OCI-LY1 (cell line): ENCODE measurements at regions not wholly inside any gene's neighbourhood (a gene's known extent, or its start where the extent isn't known, plus 50 kb on each side); places are given as distances from the start of the nearest gene placed in this dataset.

Source experiments
- H2AFZ ChIP-seq: fragments of 200-600 bp; sonication (generic), shearing (Covaris generic); 2 replicates; pipeline ENCODE4 v1.6.0; 2014; ENCODE audit warnings: antibody characterized with exemption, mild to moderate bottlenecking, low read length
- H3F3A ChIP-seq: fragments of 200-600 bp; sonication (generic), shearing (Covaris generic); 2 replicates; pipeline ENCODE4 v1.6.0; 2014; ENCODE audit warnings: mild to moderate bottlenecking, antibody characterized with exemption, low read length, moderate library complexity; ENCODE audit not compliant: insufficient read depth
- H3K27ac ChIP-seq: fragments of 200-600 bp; sonication (generic); 2 replicates; pipeline ENCODE4 v1.5.1; 2014; ENCODE audit warnings: low read length, mixed run types, mild to moderate bottlenecking, low read depth; ENCODE audit not compliant: poor library complexity, severe bottlenecking
- H3K27me3 ChIP-seq: fragments of 200-600 bp; sonication (generic); 2 replicates; pipeline ENCODE4 v1.6.0; 2014; ENCODE audit warnings: antibody characterized with exemption, mild to moderate bottlenecking, low read length, moderate library complexity; ENCODE audit not compliant: insufficient read depth
- H3K36me3 ChIP-seq: fragments of 200-600 bp; sonication (generic); 2 replicates; pipeline ENCODE4 v1.6.1; 2014; ENCODE audit warnings: mild to moderate bottlenecking, antibody characterized with exemption, low read length, moderate library complexity, mixed read lengths; ENCODE audit not compliant: insufficient read depth
- H3K4me1 ChIP-seq: fragments of 200-600 bp; sonication (generic); 2 replicates; pipeline ENCODE4 v1.5.1; 2014; ENCODE audit warnings: mild to moderate bottlenecking, low read length, moderate library complexity; ENCODE audit not compliant: insufficient read depth, severe bottlenecking
- H3K4me2 ChIP-seq: fragments of 200-600 bp; sonication (generic), shearing (Covaris generic); 2 replicates; pipeline ENCODE4 v1.6.1; 2014; ENCODE audit warnings: low read length
- H3K4me3 ChIP-seq: fragments of 200-600 bp; sonication (generic); 2 replicates; pipeline ENCODE4 v1.5.1; 2014; ENCODE audit warnings: low read length, low read depth, mild to moderate bottlenecking, mixed read lengths; ENCODE audit not compliant: poor library complexity, severe bottlenecking
- H3K79me2 ChIP-seq: fragments of 200-600 bp; shearing (Covaris generic); 2 replicates; pipeline ENCODE4 v1.6.1; 2016; ENCODE audit warnings: mixed run types, low read length, mixed read lengths; ENCODE audit not compliant: insufficient read depth
- H3K9ac ChIP-seq: fragments of 200-600 bp; sonication (generic), shearing (Covaris generic); 2 replicates; pipeline ENCODE4 v1.6.1; 2014; ENCODE audit warnings: mild to moderate bottlenecking, low read length, mixed read lengths
- H3K9me2 ChIP-seq: fragments of 200-600 bp; sonication (generic), shearing (Covaris generic); 2 replicates; pipeline ENCODE4 v1.6.1; 2014; ENCODE audit warnings: low read depth, mild to moderate bottlenecking, low read length, mixed read lengths
- H3K9me3 ChIP-seq: fragments of 200-600 bp; shearing (Covaris generic); 2 replicates; pipeline ENCODE4 v1.6.1; 2014; ENCODE audit warnings: low read length, mixed read lengths
- H4K20me1 ChIP-seq: fragments of 200-600 bp; sonication (generic), shearing (Covaris generic); 2 replicates; pipeline ENCODE4 v1.6.0; 2016; ENCODE audit warnings: mild to moderate bottlenecking, low read length; ENCODE audit not compliant: insufficient read depth
- EZH2 ChIP-seq: fragments of 200-600 bp; sonication (generic), shearing (Covaris generic); IDR thresholded peaks from 2 replicates; pipeline ENCODE4 v1.8.0; 2017; ENCODE audit warnings: borderline replicate concordance, mixed run types, mild to moderate bottlenecking, antibody characterized with exemption, low read length, moderate library complexity, mixed read lengths
- TF ChIP-seq, protein P1 (sequence below): fragments of 200-600 bp; sonication (generic), shearing (Covaris generic); IDR thresholded peaks from 2 replicates; pipeline ENCODE4 v1.5.1; 2017; ENCODE audit warnings: mild to moderate bottlenecking, antibody characterized with exemption, low read length, moderate library complexity, mixed read lengths

- H3K9ac ChIP-seq = no peak overlapping the region
- no peaks in the 10 kb centered on the region for H4K20me1 ChIP-seq
- H3K36me3 ChIP-seq = no peaks in the 10 kb centered on the region
- H2AFZ ChIP-seq = no peak overlapping the region
- no peak overlapping the region for H3K27ac ChIP-seq
- H3K9me3 ChIP-seq = no peaks in the 10 kb centered on the region
- H3K9me2 ChIP-seq = no peaks in the 10 kb centered on the region
- H3K4me3 ChIP-seq = no peak overlapping the region
- no peaks in the 10 kb centered on the region for H3F3A ChIP-seq
- no peaks in the 10 kb centered on the region for H3K79me2 ChIP-seq
- no peak overlapping the region for H3K4me2 ChIP-seq
- no peaks in the 10 kb centered on the region for H3K4me1 ChIP-seq
- no peak for TF ChIP-seq EZH2
- TF ChIP-seq, protein P1, sequence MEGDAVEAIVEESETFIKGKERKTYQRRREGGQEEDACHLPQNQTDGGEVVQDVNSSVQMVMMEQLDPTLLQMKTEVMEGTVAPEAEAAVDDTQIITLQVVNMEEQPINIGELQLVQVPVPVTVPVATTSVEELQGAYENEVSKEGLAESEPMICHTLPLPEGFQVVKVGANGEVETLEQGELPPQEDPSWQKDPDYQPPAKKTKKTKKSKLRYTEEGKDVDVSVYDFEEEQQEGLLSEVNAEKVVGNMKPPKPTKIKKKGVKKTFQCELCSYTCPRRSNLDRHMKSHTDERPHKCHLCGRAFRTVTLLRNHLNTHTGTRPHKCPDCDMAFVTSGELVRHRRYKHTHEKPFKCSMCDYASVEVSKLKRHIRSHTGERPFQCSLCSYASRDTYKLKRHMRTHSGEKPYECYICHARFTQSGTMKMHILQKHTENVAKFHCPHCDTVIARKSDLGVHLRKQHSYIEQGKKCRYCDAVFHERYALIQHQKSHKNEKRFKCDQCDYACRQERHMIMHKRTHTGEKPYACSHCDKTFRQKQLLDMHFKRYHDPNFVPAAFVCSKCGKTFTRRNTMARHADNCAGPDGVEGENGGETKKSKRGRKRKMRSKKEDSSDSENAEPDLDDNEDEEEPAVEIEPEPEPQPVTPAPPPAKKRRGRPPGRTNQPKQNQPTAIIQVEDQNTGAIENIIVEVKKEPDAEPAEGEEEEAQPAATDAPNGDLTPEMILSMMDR = no peak
- H3K27me3 ChIP-seq = no peaks in the 10 kb centered on the region
These were observed 227.0 kb upstream of the HDAC9 start for GRCh38 chr7:18268571-18268970.

- H3K4me1 ChIP-seq = no peaks in the 10 kb centered on the region
- H3K27ac ChIP-seq = no peak overlapping the region
- no peak overlapping the region for H2AFZ ChIP-seq
- H3K36me3 ChIP-seq = no peaks in the 10 kb centered on the region
- no peaks in the 10 kb centered on the region for H3F3A ChIP-seq
- no peaks in the 10 kb centered on the region for H3K27me3 ChIP-seq
- H3K9me2 ChIP-seq = no peaks in the 10 kb centered on the region
- no peak overlapping the region for H3K4me3 ChIP-seq
- no peak overlapping the region for H3K4me2 ChIP-seq
- no peaks in the 10 kb centered on the region for H4K20me1 ChIP-seq
- H3K79me2 ChIP-seq = no peaks in the 10 kb centered on the region
- H3K9ac ChIP-seq = no peak overlapping the region
- no peaks in the 10 kb centered on the region for H3K9me3 ChIP-seq
- no peak for TF ChIP-seq EZH2
- TF ChIP-seq, protein P1 = no peak
These were observed 219.2 kb upstream of the HDAC9 start for GRCh38 chr7:18276380-18276779.

- H3K27me3 ChIP-seq = no peaks in the 10 kb centered on the region
- TF ChIP-seq EZH2 = no peak
- TF ChIP-seq, protein P1 = no peak
- no peak overlapping the region for H3K9ac ChIP-seq
- H3K79me2 ChIP-seq = no peaks in the 10 kb centered on the region
- no peaks in the 10 kb centered on the region for H3K36me3 ChIP-seq
- H3K4me2 ChIP-seq = no peak overlapping the region
- no peaks in the 10 kb centered on the region for H3F3A ChIP-seq
- H4K20me1 ChIP-seq = no peaks in the 10 kb centered on the region
- H3K4me3 ChIP-seq = no peak overlapping the region
- no peak overlapping the region for H2AFZ ChIP-seq
- H3K9me3 ChIP-seq = no peaks in the 10 kb centered on the region
- H3K27ac ChIP-seq = no peak overlapping the region
- no peaks in the 10 kb centered on the region for H3K4me1 ChIP-seq
- H3K9me2 ChIP-seq = no peaks in the 10 kb centered on the region
These were observed 217.2 kb upstream of the HDAC9 start for GRCh38 chr7:18278316-18278715.
